ENCODE measurements at regions not wholly inside any gene's neighbourhood (a gene's known extent, or its start where the extent isn't known, plus 50 kb on each side); places are given as distances from the start of the nearest gene placed in this dataset.

GRCh38 chr1:244137276-244137675, 86.2 kb downstream of the ZBTB18 start:
- TF ChIP-seq EP300 (IDR thresholded peaks at IDR 0.05) (no peak), CTCF (IDR thresholded peaks at IDR 0.05) (no peak), POLR2A (IDR thresholded peaks at IDR 0.05) (no peak)
